Muscle of arm (tissue), 1 donor: ENCODE measurements at regions not wholly inside any gene's neighbourhood (a gene's known extent, or its start where the extent isn't known, plus 50 kb on each side); places are given as distances from the start of the nearest gene placed in this dataset.
A peak's percentile ranks its signal among the peaks of the same experiment; 100 is the strongest.
"Not testable (repeated sequence)": the region's sequence is repeated elsewhere in the genome, so short reads cannot be mapped to it uniquely, and the experiment has no call there.

Source experiments
- DNase-seq: peaks from one replicate; pipeline ENCODE4 v3.0.0-alpha.2; 2013

DNA sequence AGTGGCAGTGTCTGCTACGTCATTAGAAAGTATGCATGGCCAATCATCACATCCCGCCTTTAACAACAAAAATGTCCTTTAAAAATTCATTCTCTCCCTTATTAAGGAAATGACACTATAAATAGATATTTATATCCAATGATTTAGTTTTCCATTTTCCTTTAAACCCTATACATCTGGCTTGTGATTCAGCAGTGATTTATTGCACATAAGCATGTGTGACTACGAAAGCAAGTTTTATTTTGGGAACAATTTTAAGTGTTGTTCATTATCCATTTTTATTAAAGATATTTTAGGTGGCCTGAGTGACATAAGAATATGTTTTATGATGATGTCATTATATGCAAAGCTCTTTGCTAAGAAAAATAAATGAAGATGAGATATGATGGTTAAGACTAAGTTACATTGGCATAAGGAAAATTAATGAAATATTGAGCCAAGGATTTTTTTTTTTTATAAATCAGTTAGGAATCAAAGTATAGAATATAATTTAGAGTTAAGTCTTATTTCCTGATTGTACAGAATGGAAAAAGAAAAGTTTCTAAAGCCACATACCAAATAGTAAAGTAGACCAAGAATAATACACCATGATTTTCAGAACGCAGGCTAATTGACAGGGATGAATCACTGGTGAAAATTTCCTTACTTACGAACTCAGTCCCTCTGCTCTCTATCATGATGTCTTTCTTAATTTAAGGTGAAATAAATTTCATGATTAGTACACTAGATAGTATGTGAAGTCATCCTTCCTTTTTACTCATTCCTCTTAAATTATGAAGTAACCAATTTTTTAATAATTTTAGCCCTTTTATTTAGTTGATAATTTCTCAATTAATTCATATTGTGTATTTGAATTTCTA, 822.4 kb downstream of the FAT4 start:
- no peak for DNase-seq

DNA sequence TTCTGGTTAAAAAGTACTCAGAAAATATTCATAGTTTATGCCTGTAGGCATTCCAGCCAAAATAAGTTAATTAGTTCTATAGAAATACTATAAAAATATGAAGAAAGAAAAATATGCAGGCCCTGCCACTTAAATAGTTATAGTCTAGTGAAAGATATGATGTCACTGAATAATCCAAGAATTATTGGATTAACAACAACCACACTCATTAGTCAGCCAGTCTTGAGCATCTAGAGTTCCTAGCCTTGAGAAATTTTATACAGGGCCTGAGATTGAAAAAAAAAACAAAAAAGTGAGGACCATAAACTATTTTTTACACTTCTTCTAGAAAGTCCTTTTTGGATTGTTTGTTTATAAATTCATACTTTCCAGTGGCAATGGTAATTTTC, 823.0 kb downstream of the FAT4 start:
- DNase-seq = no peak

DNA sequence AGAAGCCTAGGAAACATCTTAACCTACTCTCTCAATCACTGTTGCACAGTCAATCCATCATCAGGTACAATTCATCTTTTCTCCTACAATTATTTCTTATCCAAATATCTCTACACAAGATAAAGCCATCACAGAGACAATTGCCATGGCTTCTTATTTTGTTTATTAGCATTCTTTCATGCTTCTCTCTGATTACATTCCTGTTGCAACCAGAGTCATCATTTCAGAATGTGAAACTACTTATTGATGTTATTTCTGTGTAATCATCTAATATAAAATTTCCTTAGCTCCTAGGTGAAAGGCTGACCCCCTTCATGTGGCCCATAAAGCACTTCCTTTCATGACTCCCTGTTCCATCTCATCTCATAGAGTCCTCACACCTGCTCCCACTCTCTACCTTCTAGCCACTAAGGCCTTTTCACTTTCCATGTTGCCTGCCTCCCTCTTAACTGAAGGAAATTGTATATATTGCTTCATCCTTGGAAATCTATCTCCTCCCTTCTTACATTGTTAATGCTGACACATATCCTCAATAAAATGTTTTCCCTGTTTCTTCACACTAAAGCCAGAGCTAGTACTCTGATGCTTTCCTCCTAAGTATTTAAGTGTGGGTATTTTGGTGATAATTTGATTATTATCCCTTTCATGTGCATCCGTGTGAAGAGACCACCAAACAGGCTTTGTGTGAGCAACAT, 829.9 kb downstream of the FAT4 start:
- DNase-seq = no peak

DNA sequence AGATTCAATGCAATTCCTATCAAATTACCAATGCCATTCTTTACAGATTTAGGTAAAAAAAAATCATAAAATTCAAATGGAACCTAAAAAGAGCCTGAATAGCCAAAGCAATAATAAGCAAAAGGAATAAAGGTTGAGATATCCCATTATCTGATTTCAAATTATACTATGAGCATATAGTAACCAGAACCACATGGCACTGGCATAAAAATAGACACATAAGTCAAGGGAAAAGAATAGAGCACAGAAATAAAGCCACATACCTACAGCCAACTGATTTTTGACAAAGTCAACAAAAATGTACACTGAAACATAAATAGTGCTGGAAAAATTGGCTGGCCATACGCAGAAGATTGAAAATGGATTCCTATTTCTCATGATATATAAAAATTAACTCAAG, 853.7 kb downstream of the FAT4 start:
- no peak for DNase-seq

DNA sequence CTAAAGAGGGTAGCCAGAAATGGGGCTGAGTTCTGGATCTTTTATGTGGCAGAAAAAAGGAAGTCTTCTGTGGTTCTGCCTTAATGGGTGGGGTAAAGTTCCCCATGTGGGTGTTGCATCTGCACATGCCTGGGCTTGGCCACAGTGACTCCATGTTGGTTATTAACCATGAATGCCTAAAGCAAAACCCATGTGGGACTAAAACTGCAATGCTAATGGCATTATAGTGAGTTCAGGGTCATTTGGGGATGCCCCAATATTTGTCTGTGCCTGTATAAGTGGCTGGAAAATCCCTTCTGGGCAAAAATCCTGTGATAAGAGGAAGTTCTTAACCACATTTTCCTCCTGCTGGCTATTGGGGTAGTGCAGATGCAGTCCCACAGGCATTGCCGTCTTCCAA, 857.4 kb downstream of the FAT4 start:
- no peak for DNase-seq

DNA sequence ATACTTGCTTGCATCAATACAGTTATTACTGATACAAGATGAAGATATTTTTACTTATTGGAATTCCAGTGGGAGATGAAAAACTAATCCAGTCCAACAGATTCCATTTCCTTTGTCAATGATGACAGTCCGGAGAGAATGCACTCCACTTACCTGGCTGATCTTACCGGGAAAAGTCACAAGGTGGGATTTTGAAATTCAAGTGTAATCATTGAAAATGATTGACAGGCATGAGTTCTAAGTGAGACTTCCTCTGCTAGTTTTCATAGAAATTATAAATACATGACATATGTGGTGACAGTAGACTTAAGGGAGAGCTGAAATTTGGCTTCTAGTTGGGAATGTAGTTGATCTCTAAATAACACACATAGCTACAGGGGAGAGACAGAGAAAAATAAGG, 859.9 kb downstream of the FAT4 start:
- no peak for DNase-seq

DNA sequence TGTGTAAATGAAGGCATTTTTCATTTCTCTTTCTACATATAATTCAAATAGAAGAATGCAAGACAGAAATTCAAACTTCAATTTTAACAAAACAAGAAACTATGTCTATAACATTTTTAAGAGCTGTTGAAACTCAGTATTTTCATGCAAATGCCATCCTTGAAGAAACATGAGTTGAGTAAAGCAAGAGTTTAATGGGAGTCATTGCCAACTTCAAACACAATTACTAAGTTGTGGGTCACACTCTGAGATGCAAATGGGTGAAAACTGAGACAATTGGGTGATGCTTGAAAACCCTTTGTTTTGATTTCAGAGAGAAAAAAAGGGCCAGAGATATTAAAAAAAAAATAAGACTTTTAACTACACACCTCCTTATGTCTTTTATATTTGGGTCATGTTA, 865.9 kb downstream of the FAT4 start:
- DNase-seq = no peak

DNA sequence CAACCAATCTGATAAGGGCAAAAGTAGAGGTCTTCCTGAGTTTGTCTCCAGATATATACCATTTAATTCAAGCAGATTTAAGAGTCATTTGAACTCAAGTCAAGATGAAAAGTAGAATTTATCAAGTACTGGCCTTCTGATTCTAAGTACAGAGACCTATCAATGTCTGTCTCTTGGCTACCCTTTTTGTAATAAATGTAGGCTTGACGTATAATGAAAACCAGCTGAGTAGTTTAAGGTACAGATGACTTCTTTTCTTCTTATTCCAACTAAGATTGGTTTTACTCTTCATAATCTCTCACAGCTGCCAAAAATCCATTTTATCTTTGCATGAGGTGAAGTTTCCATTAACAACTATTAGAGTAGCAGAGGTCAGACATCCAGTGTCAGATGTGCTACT, 867.6 kb downstream of the FAT4 start:
- DNase-seq = no peak

DNA sequence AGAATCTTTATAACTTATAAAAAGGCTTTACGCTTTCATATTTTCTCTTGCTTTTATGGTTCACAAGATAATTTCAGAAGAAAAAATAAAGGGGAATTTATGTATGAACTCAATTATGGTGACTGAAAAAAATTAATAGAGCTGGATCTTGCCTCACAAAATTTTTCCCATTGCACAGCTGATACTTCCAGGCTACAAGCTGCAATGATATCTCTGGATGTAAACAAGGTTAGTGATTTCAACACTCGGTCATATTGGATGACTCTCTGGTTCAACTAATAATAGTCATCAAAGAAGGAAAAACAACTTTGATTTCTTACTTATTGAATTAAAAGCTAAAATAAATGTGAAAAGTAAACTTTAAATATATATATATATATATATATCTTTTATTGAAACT, 868.0 kb downstream of the FAT4 start:
- DNase-seq = no peak

DNA sequence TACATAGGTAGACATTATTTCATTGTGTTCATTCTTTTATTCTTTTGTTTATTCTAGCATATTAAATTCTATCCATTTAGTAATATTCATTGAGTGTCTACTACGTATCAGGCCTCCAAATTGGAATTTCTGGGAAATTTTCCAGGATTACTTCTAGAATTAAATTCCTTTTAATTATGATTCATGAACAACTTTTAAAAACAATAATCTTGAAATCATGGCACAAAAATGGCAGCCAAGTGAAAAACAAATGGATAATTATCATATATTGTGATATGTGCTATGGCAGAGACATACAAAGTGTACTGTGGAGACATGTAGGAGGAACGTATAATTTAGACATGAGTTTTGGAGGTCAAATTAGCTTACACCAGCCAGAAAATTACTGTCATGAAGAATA, 868.5 kb downstream of the FAT4 start:
- DNase-seq = no peak

DNA sequence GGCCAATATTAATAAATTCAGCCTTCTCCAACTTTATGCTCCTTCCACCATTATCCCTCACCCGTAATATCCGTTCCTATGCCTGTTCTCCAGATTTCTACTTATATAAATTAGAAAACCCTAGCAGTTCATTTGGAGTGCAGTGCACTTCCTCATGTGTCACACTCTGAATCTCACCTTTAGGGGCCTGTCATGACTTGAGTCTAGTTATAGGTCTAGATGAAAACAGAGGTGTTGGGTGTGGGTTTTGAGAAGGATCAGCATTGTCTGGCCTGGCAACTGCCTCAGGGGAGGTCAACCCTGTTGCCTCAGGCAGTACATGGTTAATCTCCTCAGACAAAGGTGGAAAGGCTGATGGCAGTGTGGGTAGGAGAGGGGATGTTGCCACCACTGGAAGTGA, 876.8 kb downstream of the FAT4 start:
- DNase-seq = no peak

DNA sequence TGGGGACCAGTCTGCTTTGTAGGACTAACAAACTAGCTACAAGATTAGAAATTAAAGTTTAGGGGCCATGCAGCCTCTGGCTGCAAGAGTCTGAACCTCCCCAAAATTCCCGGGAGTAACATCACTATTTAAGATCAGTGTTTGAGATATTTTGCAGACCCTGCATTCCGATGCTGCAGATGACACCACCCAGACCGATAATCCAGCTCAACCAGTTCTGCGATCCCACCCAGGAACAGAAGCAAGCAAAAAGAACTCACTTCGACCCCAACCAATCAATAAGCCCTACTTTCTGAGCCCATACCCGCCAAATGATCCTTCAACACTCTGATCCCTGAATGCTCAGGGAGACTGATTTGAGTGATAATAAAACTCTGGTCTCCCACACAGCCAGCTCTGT, 877.8 kb downstream of the FAT4 start:
- no peak for DNase-seq

DNA sequence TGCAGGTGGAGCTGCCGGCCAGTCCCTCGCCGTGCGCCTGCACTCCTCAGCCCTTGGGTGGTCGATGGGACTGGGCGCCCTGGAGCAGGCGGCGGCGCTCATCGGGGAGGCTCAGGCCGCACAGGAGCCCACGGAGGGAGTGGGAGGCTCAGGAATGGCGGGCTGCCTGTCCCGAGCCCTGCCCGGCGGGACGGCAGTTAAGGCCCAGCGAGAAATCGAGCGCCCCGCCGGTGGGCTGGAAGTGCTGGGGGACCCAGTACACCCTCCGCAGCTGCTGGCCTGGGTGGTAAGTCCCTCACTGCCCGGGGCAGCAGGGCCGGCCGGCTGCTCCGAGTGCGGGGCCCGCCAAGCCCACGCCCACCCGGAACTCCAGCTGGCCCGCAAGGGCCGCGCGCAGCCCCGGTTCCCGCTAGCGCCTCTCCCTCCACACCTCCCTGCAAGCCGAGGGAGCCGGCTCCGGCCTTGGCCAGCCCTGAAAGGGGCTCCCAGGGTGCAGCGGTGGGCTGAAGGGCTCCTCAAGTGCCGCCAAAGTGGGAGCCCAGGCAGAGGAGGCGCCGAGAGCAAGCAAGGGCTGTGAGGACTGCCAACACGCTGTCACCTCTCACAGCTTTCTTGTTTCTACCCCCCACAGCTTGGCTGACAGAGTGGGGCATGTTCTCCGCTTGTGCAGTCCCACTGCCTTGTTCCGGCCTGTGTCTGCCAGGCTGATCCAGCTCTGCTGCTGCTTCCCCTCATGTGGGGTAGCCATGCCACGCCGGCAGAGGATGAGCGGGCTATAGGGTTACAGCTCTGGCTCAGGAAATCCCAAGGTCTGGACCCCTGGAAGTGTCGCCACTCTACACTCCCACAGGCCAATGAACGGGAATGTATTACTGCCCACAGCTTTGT, 886.7 kb downstream of the FAT4 start:
- DNase-seq = not testable (repeated sequence)

DNA sequence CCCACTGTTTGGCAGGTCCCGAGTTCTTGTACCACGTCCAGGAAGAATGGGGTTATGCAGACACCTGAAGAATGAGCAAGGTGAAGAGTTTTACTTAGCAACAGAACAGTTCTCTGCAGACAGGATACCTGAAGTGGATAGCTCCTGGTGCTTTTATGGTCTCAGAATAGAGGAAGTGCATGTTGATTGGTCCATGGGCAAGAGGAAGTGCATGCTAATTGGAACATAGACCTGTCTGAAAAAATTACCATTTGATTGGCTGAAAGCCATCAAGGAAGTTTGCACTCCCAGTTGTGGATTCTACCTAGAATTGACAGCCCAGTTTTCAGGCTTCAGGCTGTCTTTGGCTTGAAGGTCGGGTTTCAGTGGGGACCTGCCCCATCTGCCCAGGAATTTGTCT, 887.5 kb downstream of the FAT4 start:
- DNase-seq = no peak

DNA sequence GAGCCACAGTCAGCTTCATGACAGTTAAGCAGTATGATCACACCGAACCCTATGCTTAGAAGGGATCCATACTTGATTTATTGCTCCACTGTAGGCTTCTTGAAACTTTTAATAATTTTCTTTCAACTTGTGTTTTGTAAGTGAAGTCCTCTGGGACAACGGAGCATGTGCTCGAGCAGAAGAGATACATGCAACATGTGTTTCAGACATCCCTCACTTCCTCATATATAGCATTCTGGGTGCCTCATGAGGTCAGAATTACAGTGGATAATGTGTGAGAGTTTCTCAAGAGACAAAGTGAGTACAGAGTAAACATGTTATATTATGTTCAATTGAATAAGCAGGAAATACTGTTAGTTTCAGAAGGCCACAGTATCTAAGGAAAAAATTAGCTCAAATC, 893.2 kb downstream of the FAT4 start:
- no peak for DNase-seq

DNA sequence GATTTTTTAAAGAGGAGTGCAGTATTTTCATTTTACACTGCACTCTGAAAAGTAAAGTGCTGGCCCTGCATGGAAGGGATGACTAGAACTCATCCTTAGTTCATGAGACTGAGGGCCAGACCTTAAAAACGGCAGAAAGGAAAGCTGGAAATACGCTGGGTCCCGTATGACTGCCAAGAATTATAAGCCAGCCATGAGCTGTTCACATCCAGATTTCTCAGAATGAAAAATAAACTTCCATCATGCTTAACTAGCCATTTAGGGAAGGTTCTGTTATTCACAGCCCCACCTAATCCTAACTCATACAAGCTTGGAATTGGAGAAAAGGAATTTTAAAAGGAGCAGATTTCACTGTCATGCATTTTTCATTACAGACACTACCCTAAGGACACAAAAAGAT, 894.4 kb downstream of the FAT4 start:
- DNase-seq = peak; percentile 43

DNA sequence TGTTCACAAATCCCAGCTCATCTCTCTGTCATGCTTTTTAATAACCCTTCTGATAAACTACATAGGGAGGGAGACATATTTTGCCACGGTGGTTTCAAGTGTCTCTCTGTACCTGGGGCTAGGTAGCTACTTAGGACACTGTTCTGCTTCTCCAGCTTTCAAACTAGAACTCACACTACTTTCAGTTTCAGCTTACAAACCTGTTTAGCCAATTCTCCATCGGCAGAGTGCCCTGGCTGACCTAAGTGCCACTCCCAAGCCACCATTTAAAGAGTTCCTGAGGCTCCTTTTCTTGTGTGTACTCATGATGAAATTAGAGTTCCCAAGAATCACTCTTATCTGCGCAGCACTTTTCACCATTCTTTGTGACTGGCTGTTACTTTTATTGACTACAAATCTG, 899.2 kb downstream of the FAT4 start:
- DNase-seq = no peak

DNA sequence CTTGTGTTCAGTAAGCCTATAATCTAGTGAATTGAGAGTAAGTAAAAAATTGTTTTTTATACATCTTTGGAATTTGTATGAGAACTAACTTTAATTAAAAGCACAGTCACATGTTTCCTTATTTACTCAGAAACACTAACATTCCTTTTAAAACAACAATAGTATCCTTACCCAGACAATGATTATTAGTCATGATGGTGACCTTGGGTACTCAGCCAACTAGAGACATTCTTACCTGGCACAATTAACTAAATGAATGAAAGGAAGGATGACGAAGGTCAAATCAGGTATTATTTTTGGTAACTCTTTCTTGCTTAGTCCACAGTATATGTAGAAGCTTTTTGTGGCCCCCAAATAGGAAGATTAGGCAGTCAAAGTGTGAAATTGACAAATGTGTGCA, 901.0 kb downstream of the FAT4 start:
- DNase-seq = no peak

DNA sequence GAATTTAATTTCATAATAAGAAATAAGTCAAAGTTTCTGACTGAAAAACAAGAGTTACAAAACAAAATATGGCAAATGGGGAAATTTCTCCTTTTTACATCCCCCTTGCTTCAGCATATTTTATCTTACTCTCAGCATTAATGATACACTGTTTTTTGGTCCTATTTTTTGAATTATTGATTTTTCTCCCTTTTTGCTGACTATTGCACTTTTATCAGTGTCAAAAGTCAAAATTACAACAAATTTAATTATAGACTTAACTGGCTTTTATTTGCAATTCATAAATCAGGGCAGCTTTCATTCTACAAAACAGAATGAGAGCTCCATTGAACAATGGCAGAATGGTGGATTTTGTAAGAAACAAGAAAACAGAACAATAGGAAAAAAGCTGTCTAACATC, 901.9 kb downstream of the FAT4 start:
- DNase-seq = no peak

DNA sequence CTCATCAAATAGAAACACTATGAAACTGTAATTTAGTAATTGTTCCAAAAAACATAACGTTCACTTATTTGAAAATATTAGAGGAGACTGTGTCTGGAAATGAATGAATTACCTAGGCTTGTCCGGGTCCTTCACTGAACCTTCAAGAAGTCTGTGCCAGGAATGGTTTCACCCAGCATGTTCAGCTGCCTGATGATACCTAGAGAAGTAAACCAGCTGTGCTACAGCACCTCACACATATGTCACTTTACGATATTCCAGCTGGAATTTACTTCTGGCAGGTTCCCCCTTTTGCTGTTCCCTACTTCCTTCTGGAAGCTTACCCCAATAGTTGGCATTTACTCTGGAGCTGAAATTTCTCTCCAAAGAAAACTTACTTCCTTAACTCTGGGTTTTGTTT, 906.5 kb downstream of the FAT4 start:
- DNase-seq = no peak

DNA sequence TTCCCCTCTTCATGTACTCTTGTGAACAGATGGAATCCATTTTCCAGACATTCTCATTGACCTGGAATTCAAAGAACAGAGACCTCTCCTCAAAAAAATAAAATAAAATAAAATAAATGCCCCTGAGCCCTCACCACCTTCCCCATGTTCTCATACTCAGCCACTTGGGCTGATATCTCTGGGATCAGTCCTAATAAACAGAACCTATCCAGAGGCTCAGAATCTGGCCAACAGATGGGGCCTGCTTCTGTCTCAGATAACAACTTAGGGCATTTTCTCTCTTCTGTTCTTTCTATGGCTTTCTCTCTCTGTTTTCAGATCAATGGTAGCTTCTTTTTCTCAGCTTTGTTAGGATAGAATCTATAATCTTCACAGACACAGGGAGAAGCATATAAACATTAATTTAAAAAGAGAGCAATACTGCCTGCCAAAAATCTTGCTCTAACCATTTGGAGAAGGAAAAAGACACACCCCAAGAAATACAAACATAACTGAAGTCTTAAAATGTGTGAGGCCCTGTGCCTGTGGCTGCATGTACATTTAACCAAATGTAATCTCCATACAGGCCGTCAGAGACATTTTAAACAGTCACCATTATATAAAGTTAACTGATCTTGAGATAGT, 907.1 kb downstream of the FAT4 start:
- DNase-seq = no peak

DNA sequence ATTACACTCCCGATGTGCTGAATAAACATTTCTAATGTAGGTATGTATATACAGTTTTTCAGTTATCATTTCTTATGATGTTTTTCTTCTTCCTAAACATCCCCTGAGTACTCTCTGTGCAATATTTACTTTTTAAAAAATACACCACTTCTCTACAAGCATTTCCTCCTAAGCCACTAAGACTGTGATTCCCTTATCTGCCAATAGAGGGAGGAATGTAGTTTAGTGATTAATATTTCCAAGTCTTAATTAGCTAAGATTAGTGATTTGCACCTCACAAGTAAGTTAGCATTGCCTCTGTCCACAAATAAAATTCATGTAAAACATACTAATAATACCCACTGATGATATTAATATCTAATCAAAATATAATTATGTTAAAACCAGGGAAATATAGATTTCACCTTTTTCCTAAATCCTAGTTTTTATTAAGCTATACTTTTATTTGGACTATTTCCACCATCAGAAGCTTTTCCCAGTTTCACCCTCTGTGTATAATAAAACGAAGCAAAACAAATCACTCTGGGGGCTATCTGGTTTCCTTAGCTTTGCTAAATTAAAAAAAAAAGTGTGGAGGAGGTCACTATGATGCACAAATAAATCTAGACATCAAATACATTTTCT, 909.1 kb downstream of the FAT4 start:
- DNase-seq = no peak
